Stimulated activated CD4-positive, alpha-beta T cell treated with anti-CD3 and anti-CD28 coated beads, Interleukin-15, amount 100 ng/mL, for 48 hours (primary cell): ENCODE measurements at regions not wholly inside any gene's neighbourhood (a gene's known extent, or its start where the extent isn't known, plus 50 kb on each side); places are given as distances from the start of the nearest gene placed in this dataset.
A peak's percentile ranks its signal among the peaks of the same experiment; 100 is the strongest.

Experiments used
- DNase-seq, 2 donors: peaks; one replicate each; pipeline ENCODE4 v3.0.0-alpha.2; 2020; ENCODE audit warnings: low read depth in 2 of 2

DNA sequence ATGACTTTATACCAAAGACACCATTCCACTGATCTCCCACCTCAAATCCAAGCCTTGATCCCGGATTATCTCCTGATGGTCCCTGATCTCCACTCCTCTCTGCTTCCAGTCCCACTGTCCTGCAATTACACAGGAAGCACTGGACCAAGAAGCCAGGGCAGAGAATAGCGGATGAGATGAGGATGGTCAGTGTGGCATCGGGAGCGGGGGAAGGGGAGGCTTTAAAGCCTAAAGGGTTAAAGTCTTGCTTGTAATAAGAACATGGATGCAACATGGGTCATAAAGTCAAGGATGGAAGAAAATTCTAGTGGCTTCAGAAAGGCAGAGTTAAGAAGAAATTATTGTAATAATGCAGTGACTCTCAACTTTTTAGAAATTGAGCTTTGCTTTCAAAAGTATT lies 364.0 kb upstream of the DUSP10 start:
- no peak for DNase-seq

DNA sequence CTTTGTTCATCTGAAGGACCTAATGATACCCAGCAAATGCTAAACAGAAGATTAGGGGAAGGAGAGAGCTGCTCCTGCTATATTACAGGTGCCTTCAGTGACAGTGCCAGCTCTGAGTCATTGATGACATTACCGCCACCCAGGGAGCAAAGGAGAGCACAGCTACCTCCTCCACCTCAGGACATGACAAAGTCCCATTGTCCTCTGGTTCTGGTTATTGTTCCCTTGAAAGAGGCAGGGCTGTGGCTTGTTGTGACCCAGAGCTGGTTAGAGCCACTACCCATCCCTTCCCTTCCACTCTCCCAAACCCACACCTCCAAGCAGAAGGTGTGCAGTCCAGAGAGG lies 363.5 kb upstream of the DUSP10 start:
- no peak for DNase-seq

DNA sequence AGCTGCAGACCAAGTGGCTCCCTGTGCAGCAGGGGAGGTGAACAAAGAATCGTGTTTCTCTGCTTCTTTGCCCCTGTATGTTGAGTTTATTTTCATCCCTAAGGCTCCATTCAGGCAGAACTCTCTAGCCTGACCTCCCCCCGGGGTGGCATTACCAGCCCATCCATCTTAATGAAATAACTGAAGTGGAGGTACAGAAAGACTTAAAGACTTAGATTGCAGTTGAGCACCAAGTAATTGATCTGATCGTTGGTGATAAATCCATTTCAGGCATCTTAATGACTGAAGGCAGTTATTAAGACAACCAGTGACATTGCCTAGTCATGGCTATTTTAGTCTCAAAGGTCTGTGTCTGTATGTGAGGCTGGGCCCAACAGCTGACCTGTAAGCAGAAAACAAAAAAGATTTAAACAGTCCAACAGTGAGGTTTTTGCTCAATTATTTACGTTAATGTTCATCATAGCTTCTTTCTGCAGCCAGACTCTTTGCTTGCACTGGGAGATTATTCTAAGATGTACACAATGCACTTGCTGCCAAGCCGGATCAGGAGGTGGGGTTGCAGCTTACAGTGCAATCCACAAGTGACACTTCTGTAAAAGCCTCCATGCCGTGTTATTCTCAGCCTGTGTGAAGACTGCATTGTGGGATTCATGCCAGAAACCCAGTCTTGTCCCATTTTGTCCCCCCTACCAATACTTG lies 363.0 kb upstream of the DUSP10 start:
- no peak for DNase-seq

DNA sequence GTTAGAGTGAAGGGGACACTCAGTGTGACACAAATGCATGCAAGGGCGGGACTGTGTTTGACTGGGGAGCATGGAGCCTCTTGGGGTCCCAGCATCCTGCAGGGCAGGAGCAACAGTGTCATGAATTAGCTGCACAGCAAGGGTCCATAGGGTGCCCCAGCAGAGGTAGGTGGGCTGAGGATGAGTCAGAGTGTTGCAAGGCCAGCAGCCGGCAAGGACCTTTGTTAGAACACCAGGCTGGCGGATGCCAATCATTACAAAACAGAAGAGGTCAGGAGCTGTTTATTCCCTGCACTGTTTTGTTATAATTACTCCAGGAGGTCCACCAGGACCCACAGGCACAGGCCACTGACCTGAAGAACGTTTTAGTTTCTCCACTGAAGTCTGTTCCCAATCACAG lies 362.2 kb upstream of the DUSP10 start:
- no peak for DNase-seq

DNA sequence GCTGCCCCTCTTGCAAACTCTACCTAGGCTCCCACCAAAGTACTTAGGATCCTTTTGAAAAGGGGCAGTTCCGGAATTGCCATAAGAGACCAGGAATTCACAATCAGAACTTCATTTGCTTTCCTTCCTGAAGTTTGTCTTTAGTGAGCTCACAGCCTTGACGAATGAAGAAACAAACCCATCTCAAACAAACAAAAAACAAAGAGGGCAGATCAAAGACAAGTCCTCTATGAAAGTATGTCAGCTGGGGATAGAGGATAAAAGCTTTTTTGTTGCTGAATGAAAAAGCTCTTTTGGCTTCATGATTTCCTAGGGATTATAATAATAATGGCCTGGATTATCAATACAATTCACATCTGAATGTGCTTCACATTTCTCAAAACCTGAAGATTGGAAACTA lies 357.9 kb upstream of the DUSP10 start:
- no peak for DNase-seq

DNA sequence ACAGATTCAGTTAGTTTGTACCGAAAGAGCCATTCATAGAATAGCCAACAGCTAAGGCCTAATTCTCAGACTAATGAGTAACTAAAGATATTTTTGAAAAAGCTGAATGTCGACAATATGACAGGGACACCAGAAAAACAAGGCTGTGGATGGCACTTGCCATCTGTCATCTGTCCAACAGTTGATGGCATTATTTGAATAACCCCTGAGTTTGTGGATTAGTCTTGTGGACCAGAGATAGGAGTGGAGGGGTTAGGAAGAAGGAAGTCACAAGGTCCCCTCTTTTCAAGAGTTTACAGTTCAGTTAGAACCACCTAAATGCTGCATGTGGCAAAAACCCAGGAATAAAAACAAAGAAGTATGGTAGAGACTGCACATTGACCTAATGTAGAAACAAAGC lies 356.5 kb upstream of the DUSP10 start:
- DNase-seq: no peak

DNA sequence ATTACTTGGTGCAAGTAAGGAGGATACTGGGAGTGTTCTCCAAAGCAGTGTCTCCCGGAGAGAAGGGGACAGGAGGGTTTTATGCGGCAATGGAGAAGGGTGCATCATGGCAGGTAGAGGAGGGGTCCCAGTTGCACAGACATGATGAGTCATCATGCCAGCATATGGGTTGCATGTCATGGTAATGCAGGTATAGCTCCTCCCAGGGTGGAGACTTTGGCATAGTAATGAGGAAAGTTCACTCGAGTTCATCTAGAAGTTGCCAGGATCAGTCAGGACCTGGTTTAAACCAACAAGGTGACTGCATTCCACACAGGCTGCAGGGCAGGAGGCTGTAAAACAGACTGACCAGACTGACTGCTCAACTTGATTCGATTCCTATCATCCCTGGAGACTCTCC lies 355.7 kb upstream of the DUSP10 start:
- DNase-seq: no peak

DNA sequence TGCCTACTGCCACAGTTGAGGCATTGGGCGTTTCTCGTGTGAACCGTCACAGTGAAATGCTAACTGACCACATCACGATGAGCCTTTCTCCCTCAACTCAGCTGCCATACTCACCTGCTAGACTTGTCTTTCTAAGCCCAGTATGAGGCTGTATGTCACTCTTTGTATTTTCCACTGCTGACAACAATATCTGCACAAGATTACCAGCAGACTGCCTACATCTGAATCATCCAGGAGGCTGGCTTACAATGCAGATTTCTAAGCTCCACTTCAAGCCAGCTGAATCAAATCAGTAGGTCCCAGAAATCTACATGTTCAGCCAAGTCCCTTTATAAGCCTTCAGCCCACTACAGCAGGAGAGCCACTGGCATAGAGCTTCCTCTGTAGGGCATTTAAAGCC lies 355.0 kb upstream of the DUSP10 start:
- DNase-seq: no peak

DNA sequence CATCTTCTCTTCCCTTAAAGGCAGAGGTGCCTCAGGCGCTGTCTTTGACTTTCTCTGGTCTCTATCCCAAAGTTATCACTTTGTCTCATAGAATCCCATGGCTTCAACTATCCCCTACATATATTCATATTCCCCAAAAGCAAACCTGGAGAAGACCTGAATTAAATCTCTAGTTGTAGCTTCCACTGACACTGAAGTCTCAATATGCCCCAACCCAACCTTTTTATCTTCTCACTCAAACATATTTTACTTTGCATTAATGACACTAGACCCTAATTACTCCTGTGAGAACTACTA lies 354.5 kb upstream of the DUSP10 start:
- no peak for DNase-seq

DNA sequence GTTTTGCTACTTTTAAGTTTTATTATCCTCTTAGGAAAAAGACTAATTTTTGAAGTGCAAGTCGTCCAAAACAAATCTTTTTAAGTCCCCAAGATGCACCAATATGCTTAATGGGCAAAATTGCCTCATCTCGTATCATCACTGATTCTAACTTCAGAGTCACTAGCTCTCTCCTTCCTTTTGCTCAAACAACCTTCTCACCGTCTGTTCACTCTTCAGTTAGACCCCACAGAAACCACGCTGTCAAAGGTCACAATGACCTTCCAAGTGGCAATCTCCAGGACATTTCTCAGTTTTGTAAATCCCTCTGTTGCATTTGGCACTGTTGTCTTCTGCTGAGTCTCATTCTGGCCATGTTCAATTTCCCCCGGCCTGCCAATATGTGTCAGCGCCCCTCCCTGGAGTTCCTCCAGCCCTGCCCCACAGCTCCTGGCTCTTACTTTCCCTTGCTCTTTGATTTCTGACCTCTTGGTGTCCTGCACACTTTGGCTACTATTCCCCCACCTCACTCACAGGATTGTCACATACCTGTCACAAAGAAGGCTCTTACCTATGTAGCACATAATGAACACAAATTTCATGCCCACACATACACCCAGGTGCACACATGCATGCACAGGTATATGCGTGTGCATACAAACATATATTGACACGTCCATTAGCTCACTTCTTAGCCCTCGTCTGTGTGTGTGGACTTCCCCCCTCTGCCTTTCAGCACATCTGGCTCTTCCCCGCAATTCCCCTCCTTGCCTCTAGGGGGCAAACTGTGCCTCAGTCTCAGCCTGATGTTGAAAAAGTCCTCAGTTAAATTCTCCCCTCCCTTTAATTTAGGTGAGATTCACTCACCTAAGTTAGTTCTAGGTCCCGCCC lies 354.0 kb upstream of the DUSP10 start:
- DNase-seq: peak; percentile 25 to 39

DNA sequence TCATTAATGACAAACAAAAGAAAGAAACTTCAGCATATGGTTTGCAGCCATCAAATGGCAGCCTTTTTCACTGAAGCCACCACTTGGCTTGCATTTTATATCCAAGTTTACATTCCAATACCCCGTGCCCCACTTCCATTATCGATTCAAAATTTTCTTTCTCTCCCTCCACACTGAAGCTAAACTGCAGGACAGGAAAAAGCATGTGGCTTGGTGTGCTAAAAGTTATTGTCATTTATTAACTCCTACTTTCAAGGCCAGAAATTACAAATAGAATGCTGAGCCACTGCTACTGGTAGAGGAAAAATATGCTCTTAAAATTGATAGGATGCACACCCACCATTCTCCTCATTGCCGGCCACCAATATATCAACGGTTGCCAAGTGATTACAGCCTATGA lies 351.6 kb upstream of the DUSP10 start:
- no peak for DNase-seq

DNA sequence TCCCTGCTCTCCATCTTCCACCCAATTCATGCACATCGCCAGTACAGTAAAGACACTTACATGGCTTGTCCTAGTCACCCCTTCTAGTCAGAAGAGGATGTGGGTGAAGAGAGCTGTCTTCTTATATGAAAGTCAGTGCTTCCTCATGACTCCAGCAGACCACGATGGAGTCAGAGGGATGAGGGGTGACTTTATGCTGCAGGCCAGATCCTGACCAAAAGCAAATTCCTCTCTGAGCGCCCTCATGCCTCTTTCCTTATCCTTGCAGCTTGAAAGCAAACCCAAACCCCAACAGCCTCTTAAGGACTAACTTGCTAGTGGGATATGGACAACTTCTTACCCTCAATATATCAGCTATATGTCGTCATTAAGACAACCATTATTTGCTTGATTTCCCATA lies 348.2 kb upstream of the DUSP10 start:
- DNase-seq: no peak

DNA sequence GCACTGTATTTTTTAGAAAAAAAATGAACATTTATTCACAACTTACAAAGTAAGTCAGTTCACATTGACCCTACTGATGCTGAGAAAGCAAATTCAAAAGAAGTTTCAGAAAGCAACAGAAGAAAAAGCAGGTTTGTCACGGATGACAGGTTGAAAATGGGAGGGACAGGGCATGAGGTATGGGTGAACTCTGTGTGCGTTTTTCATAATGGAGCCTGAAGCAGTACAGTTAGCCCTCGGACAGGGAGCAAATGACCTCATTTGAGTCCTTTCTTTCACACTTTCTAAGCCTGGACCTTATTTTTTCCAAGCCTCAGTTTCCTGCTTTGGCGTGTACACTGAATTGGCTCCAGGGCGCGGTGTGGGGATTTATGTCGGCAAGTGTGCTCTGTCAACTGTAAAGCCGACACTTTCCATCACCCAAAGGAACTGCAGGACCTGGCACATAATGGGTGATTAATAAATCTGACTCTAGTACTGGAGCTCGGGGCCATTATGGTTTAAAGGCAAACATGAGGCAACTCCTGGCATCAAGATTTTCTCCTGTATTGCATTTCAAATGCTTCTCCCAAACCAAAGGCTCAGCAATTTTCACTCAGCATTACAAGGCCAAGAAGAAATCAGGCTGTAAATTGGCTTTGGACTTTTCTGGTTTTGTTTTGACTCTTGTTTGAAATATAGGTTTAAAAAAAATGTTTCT lies 345.5 kb upstream of the DUSP10 start:
- no peak for DNase-seq

DNA sequence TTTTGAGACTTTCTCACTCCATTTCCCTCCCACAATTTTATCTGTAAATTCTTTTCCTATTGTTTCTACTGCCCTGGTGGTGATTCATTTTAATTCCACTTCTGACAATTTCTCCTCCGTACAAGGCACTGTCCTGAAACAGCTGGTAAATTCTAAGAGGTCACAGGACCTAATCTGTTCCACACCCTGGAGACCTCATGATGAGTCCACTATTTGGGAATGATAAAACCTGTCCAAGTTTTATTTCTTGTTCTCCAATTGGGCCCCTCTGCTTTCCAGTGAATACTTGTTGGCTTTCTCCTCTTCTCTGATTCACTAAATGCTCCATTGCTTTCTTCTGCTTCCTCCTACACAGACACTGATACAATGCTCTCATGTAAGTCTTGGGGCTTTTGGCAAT lies 343.1 kb upstream of the DUSP10 start:
- DNase-seq: no peak

DNA sequence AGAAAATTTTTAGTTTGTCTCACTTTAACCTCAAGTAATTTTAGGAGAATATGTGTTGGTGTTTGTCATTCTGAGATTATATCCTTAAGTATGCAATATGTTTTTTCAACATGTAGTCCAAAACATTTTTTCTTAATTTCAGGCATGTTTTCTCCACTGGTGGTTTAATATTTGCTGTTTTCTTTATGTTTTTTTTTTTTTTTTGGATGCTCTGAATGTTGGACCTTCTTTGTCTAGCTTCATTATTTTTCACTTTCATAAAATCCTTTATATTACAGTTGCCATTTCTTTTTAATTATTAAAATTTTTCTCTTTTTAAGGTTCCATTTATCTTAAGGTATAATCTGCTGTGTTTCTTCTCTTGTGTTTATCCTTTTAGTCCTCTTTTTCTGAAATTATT lies 342.2 kb upstream of the DUSP10 start:
- DNase-seq: no peak

DNA sequence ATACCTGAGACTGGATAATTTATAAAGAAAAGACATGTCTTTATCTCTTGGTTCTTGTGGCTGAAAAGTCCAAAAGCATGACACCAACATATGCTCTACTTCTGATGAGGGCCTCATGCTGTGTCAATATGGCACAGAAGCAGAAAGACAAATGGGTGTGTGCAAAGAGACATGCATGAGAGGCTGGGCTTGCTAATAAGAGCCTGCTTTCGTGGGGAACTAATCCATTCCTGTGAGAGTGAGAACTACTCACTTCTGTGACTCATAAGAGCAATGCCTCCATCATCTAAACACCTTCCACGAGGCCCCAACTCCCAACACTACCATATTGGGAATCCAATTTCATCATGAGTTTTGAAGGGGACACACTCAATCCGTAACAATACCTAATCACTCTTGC lies 340.0 kb upstream of the DUSP10 start:
- no peak for DNase-seq

DNA sequence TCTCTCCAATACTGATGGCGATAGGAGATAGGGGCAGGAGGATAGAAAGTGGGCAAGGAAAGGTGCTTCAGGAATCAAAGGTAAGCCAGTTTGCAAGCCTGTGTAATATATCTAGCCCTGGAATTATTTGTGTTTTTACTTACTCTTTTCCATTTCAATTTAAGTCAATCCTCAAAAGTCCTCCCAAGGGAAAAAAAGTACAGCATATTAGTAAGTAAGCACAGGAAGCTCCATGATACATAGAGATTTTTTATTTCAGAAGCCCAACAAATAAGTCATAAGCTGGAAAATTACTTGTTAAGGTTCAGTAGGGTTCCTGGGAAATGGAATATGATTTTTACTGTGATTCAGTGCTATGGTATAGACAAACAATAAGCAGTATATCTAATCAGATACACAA lies 337.7 kb upstream of the DUSP10 start:
- no peak for DNase-seq

DNA sequence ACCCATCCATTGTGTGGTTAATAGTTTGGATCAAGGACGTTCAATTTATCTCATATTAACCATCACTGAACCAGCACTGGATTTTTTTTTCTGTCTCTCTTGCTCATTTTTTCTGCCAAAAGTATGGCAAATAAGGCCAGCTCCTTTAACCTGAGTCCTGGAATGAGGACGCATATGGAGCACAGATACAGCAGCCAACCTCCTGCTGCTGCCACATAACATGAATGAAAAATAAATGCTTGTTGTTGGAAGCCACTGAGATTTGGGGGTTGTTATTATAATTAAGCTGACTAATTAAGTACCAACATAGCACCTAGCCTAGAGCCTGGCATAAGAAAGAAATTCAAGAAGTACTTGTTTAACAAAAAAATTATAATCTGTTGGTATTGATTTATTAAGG lies 335.3 kb upstream of the DUSP10 start:
- no peak for DNase-seq

DNA sequence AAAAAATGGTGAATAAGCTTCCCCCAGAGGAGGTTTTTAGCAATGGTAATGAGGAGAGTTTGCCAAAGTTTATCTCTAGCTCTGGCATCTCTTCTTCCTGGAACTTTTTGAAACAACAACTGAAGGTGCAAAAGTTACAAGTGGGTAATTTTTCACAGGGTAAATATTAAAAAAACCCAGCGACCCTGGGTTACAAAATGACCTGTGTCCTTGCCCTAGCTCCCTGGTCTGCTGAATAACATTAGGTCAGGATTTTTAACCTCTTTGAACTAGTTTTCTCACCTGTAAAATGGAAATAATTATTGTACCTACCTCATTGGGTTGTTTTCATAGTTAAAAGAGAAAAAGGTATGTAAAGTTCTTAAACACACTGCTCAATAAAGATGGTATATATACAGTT lies 332.4 kb upstream of the DUSP10 start:
- DNase-seq: no peak

DNA sequence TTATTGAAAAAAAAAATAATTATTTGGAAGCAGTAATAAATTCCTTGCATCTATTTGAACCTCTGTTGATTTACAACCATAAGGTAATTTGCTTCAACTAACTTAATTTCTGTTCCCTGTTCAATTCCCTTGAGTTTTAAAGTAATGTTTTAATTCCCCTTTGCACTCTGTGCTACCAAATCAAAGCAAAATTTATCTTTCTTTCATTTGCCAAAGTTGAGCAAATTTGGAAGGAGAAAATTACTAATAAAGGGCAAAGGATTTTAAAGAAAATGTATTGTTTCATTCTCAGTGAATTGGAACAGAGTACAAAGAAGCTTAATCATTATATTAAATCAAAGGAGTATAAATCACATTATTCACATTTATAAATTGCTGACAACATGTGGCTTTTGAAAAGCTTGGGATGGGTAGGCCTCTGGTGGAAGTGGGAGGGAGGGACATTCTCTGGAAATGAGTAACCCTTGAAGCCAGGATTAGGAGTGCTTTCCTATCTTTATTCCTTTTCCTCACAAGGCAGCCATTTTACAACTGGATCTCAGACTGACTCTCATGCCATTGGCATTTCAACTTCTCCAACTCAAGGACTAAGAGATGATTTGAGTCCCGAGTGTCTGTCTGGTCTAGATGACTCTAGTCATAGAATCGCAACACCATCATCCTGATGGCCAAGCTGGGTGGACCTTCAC lies 331.6 kb upstream of the DUSP10 start:
- no peak for DNase-seq

DNA sequence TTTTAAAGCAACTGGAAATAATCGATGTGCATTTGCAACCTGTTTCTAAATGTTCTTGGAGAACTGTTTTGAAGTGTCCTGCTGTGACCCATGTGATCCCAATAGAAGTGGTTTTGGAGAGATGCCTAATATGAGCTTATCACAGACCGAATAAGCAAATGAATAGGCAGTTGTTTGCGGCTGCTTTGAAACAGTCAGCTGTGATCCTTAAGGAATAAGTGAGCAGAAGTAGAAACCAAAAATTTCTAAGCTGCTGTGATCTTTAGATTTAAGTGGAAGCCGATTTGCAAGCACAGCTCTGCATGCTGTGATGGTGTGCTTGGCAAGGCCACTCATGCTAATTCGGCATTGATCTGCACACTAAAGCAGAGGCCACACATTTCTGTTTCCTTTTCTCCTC lies 329.5 kb upstream of the DUSP10 start:
- DNase-seq: no peak

DNA sequence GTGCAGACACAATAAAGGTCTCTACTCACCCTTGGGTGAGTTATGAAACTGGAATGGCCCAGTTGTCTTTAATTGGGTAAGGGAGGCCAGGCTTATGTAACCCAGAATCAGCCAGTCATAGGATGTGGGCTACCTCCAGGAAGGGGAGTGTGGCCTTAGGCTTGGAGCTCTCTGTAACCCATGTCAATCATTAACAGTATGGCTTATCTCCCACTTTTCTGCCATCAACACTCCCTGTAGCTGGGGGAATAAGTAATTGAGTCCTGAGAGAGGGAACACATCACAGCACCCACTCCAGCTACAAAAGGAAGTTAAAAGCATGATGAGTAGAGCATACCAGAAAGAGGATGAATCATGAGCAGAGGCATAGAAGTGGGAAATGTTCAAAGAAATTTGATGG lies 327.0 kb upstream of the DUSP10 start:
- no peak for DNase-seq

DNA sequence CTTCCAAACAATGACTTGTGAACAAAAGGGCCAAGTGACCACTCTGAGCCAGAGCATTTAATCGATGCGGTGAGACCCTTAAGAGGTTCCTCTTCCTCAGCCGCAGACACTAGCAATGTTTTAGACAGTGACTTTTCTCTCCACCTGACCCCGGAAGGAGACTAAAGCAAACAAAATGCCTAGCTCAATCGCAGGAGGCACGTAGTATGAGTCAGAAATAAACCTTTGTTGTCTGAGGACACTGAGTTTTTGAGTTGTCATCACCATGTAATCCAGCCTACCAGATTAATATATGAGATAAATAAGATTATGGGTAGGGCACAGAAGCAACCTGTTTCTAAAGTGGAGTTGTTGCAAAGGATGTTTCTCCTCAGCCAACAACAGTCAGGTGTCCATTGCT lies 326.2 kb upstream of the DUSP10 start:
- DNase-seq: no peak
